ENCODE measurements at regions not wholly inside any gene's neighbourhood (a gene's known extent, or its start where the extent isn't known, plus 50 kb on each side); places are given as distances from the start of the nearest gene placed in this dataset.

GRCh38 chr1:36595921-36596320 is 113.2 kb upstream of the CSF3R start:
- Histone ChIP-seq H4K20me1 (ENCODE audit: control insufficient read depth, insufficient read depth, low read length, poor library complexity, severe bottlenecking) (no peaks in the 10 kb centered on the region), H3K9me3 (ENCODE audit: control extremely low read depth in 1 of 3, control insufficient read depth in 2 of 3, insufficient read depth in 1 of 3, low read length in 2 of 3) (no peaks in the 10 kb centered on the region), H3K4me1 (ENCODE audit: control insufficient read depth in 2 of 2, insufficient read depth in 2 of 2, low read length in 2 of 2) (no peaks in the 10 kb centered on the region), H3K4me3 (ENCODE audit: control extremely low read depth in 1 of 5, extremely low read depth in 1 of 5, insufficient read depth in 1 of 5, low read depth in 2 of 5, low read length in 4 of 5) (no peak overlapping the region), H2AFZ (ENCODE audit: insufficient read depth, low read depth, low read length, poor library complexity, severe bottlenecking) (no peak overlapping the region), H3K27me3 (replicated peaks in 1 of 4; ENCODE audit: control extremely low read depth in 1 of 4, control insufficient read depth in 3 of 4, insufficient read depth in 4 of 4, low read length in 3 of 4) (peaks cover 0 to 16% (median 6%) of the 10 kb centered on the region in 4 experiments), H3K27ac (ENCODE audit: low read length in 2 of 2) (no peak overlapping the region), H3K79me2 (ENCODE audit: control insufficient read depth, insufficient read depth, low read length) (no peaks in the 10 kb centered on the region), H3K4me2 (replicated peaks; ENCODE audit: low read depth, low read length, poor library complexity, severe bottlenecking) (no peak overlapping the region), H3K36me3 (replicated peaks in 1 of 2; ENCODE audit: control extremely low read depth in 1 of 2, control insufficient read depth in 1 of 2, extremely low read depth in 1 of 2, insufficient read depth in 2 of 2, low read length in 1 of 2) (no peaks in the 10 kb centered on the region), H3K9ac (ENCODE audit: low read length) (no peak overlapping the region)
- peaks cover 29% of the 10 kb centered on the region for H3K27me3 Mint-ChIP-seq
- no peak for TF ChIP-seq EZH2 (IDR thresholded peaks at IDR 0.05; ENCODE audit: borderline replicate concordance, insufficient read depth, low read depth, low read length, poor library complexity, severe bottlenecking)
- TF ChIP-seq CTCF (IDR thresholded peaks at IDR 0.05) = no peak
- WGBS (ENCODE audit: insufficient coverage) = 80% methylated on average over 2 of the region's 11 CpGs
- no peak overlapping the region for H3K4me3 Mint-ChIP-seq
- POLR2A ChIA-PET = no interaction called here
- CTCF ChIA-PET = no interaction called here
- intact Hi-C loops (cut with micrococcal nuclease) = no loop called here
- ATAC-seq (ENCODE audit: low read depth) (no peak), DNase-seq (no peak)
- no peaks in the 10 kb centered on the region for H3K4me1 Mint-ChIP-seq
- H3K27ac Mint-ChIP-seq = no peak overlapping the region
- no peaks in the 10 kb centered on the region for H3K9me3 Mint-ChIP-seq (ENCODE audit: insufficient read depth)

- no peak for DNase-seq
- peaks cover 33% of the 10 kb centered on the region for H3K27me3 Mint-ChIP-seq
- ChIA-PET CTCF (interaction anchor here (1.5 kb wide), 1 partner anchor 14 kb away, joined by 3 read pairs; no protein-coding TSS in a partner anchor), POLR2A (no interaction called here)
- Histone ChIP-seq H3K27ac (ENCODE audit: low read length in 2 of 2) (no peak overlapping the region), H3K4me2 (replicated peaks; ENCODE audit: low read depth, low read length, poor library complexity, severe bottlenecking) (no peak overlapping the region), H3K79me2 (ENCODE audit: control insufficient read depth, insufficient read depth, low read length) (no peaks in the 10 kb centered on the region), H3K9me3 (ENCODE audit: control extremely low read depth in 1 of 3, control insufficient read depth in 2 of 3, insufficient read depth in 1 of 3, low read length in 2 of 3) (no peaks in the 10 kb centered on the region), H3K4me3 (ENCODE audit: control extremely low read depth in 1 of 5, extremely low read depth in 1 of 5, insufficient read depth in 1 of 5, low read depth in 2 of 5, low read length in 4 of 5) (no peak overlapping the region), H3K4me1 (ENCODE audit: control insufficient read depth in 2 of 2, insufficient read depth in 2 of 2, low read length in 2 of 2) (no peaks in the 10 kb centered on the region), H2AFZ (ENCODE audit: insufficient read depth, low read depth, low read length, poor library complexity, severe bottlenecking) (no peak overlapping the region), H3K36me3 (replicated peaks in 1 of 2; ENCODE audit: control extremely low read depth in 1 of 2, control insufficient read depth in 1 of 2, extremely low read depth in 1 of 2, insufficient read depth in 2 of 2, low read length in 1 of 2) (no peaks in the 10 kb centered on the region), H4K20me1 (ENCODE audit: control insufficient read depth, insufficient read depth, low read length, poor library complexity, severe bottlenecking) (no peaks in the 10 kb centered on the region), H3K9ac (ENCODE audit: low read length) (no peak overlapping the region), H3K27me3 (replicated peaks in 1 of 4; ENCODE audit: control extremely low read depth in 1 of 4, control insufficient read depth in 3 of 4, insufficient read depth in 4 of 4, low read length in 3 of 4) (peaks cover 0 to 17% (median 5%) of the 10 kb centered on the region in 4 experiments)
- no peak overlapping the region for H3K4me3 Mint-ChIP-seq
- no peak overlapping the region for H3K27ac Mint-ChIP-seq
- intact Hi-C loops (cut with micrococcal nuclease) = no loop called here
- TF ChIP-seq EZH2 (IDR thresholded peaks at IDR 0.05; ENCODE audit: borderline replicate concordance, insufficient read depth, low read depth, low read length, poor library complexity, severe bottlenecking) (no peak), CTCF (IDR thresholded peaks at IDR 0.05) (no peak)
- no peaks in the 10 kb centered on the region for H3K4me1 Mint-ChIP-seq
- WGBS (ENCODE audit: insufficient coverage) = 30% methylated on average over 4 of the region's 11 CpGs
- no peaks in the 10 kb centered on the region for H3K9me3 Mint-ChIP-seq (ENCODE audit: insufficient read depth)
- ATAC-seq (ENCODE audit: low read depth) = no peak
Observed at GRCh38 chr1:36595349-36595748, 112.6 kb upstream of the CSF3R start.

Measured in B cell (primary cell).